ENCODE measurements at regions not wholly inside any gene's neighbourhood (a gene's known extent, or its start where the extent isn't known, plus 50 kb on each side); places are given as distances from the start of the nearest gene placed in this dataset.

GRCh38 chr1:188240772-188241406, 1412.1 kb downstream of the PLA2G4A start:
- no peak for TF ChIP-seq ZNF462 (CRISPR knock-in tag; IDR thresholded peaks at IDR 0.05)
- no peak for TF ChIP-seq NANOG (IDR thresholded peaks at IDR 0.05; ENCODE audit: borderline replicate concordance)
- TF ChIP-seq JUNB (IDR thresholded peaks at IDR 0.05; ENCODE audit: unreplicated experiment), result no peak
- no peak for TF ChIP-seq EZH2phosphoT487 (IDR thresholded peaks at IDR 0.05; ENCODE audit: unreplicated experiment)
- no peak for TF ChIP-seq STAT1 (IDR thresholded peaks at IDR 0.05; ENCODE audit: unreplicated experiment)
- no peak for TF ChIP-seq EZH2 (IDR thresholded peaks at IDR 0.05; ENCODE audit: low read depth, unreplicated experiment)
- Mint-ChIP-seq H3K4me3 (no peak overlapping the region), H3K36me3 (ENCODE audit: low read depth) (no peaks in the 10 kb centered on the region), H3K27ac (no peak overlapping the region), H3K4me1 (no peaks in the 10 kb centered on the region), H3K27me3 (ENCODE audit: insufficient read depth, low read depth, poor library complexity) (no peaks in the 10 kb centered on the region), H3K9me3 (no peaks in the 10 kb centered on the region)
- no peaks in the 10 kb centered on the region for H3F3A ChIP-seq (replicated peaks; ENCODE audit: low read depth)
- H3K4me1 ChIP-seq (ENCODE audit: insufficient read depth), result no peaks in the 10 kb centered on the region
- no peak overlapping the region for H2AFZ ChIP-seq
- H3K27ac ChIP-seq (ENCODE audit: low read depth), result no peak overlapping the region
- no peaks in the 10 kb centered on the region for H4K20me1 ChIP-seq (replicated peaks; ENCODE audit: insufficient read depth)
- H3K27me3 ChIP-seq (ENCODE audit: insufficient read depth), result no peaks in the 10 kb centered on the region
- H3K4me3 ChIP-seq, result no peak overlapping the region
- H3K4me2 ChIP-seq, result no peak overlapping the region
- ATAC-seq (no peak), DNase-seq (ENCODE audit: low spot score) (no peak)
- no peaks in the 10 kb centered on the region for H3K36me3 ChIP-seq (ENCODE audit: insufficient read depth)
- H3K79me2 ChIP-seq (replicated peaks; ENCODE audit: insufficient read depth), result no peaks in the 10 kb centered on the region
- no peaks in the 10 kb centered on the region for H3K9me2 ChIP-seq (ENCODE audit: insufficient read depth)

GRCh38 chr1:188241629-188242028, 1412.9 kb downstream of the PLA2G4A start:
- no peak overlapping the region for H2AFZ ChIP-seq
- Mint-ChIP-seq H3K4me1 (no peaks in the 10 kb centered on the region), H3K27ac (no peak overlapping the region), H3K9me3 (no peaks in the 10 kb centered on the region), H3K27me3 (ENCODE audit: insufficient read depth, low read depth, poor library complexity) (no peaks in the 10 kb centered on the region), H3K36me3 (ENCODE audit: low read depth) (no peaks in the 10 kb centered on the region), H3K4me3 (no peak overlapping the region)
- H3K9me2 ChIP-seq (ENCODE audit: insufficient read depth), result no peaks in the 10 kb centered on the region
- H3K4me1 ChIP-seq (ENCODE audit: insufficient read depth), result no peaks in the 10 kb centered on the region
- no peaks in the 10 kb centered on the region for H3F3A ChIP-seq (replicated peaks; ENCODE audit: low read depth)
- no peak overlapping the region for H3K4me3 ChIP-seq
- no peaks in the 10 kb centered on the region for H3K79me2 ChIP-seq (replicated peaks; ENCODE audit: insufficient read depth)
- no peak overlapping the region for H3K4me2 ChIP-seq
- DNase-seq (ENCODE audit: low spot score) (no peak), ATAC-seq (no peak)
- H4K20me1 ChIP-seq (replicated peaks; ENCODE audit: insufficient read depth), result no peaks in the 10 kb centered on the region
- no peaks in the 10 kb centered on the region for H3K27me3 ChIP-seq (ENCODE audit: insufficient read depth)
- no peaks in the 10 kb centered on the region for H3K36me3 ChIP-seq (ENCODE audit: insufficient read depth)
- no peak overlapping the region for H3K27ac ChIP-seq (ENCODE audit: low read depth)
- TF ChIP-seq ETS1 (IDR thresholded peaks at IDR 0.05), result no peak

Data from GM23338 (cell line).